IgD-negative memory B cell (primary cell): ENCODE measurements at regions not wholly inside any gene's neighbourhood (a gene's known extent, or its start where the extent isn't known, plus 50 kb on each side); places are given as distances from the start of the nearest gene placed in this dataset.

Experiments used
- H3K27ac Mint-ChIP-seq, 3 donors: one replicate each; pipeline ENCODE4 v1.8.0; 2020 to 2022; ENCODE audit warnings: mild to moderate bottlenecking in 3 of 3, mixed read lengths in 3 of 3, moderate library complexity in 1 of 3
- H3K27me3 Mint-ChIP-seq: one replicate; pipeline ENCODE4 v1.8.0; 2021; ENCODE audit warnings: mixed read lengths
- H3K36me3 Mint-ChIP-seq: one replicate; pipeline ENCODE4 v1.8.0; 2020; ENCODE audit warnings: mild to moderate bottlenecking, mixed read lengths
- H3K4me1 Mint-ChIP-seq, 3 donors: one replicate each; pipeline ENCODE4 v1.8.0; 2020 to 2022; ENCODE audit warnings: mixed read lengths in 3 of 3, mild to moderate bottlenecking in 1 of 3
- H3K4me3 Mint-ChIP-seq, 4 donors: one replicate each; pipeline ENCODE4 v1.8.0; 2020 to 2022; ENCODE audit warnings: mild to moderate bottlenecking in 4 of 4, mixed read lengths in 4 of 4, moderate library complexity in 3 of 4
- H3K9me3 Mint-ChIP-seq, 3 donors: one replicate each; pipeline ENCODE4 v1.8.0; 2020 to 2021; ENCODE audit warnings: mixed read lengths in 3 of 3, mild to moderate bottlenecking in 1 of 3

DNA sequence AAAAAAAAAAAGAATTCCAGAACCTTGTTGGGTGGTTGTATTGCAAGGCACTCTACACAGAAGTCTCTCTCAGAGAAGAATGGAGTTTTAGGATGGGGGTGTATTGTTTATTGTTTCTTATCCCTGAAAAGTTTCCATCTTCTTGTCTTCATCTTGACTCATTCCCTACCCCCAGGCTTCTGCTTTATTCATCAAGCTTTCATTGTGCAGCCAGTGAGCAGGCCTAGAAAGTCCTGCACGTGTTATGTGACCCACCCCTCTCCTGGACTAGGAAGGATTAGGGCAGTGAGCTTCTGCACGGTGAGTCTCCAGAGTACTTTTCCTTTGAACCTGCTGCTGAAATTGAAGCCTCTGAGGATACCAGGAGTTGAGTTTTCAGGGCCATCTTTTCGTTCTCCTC, 150.9 kb upstream of the IL12A start:
- Mint-ChIP-seq H3K4me1 (peaks cover 0 to 4% (median 0%) of the 10 kb centered on the region in 3 donors), H3K27ac (no peak overlapping the region), H3K36me3 (no peaks in the 10 kb centered on the region), H3K27me3 (peaks cover 18% of the 10 kb centered on the region), H3K9me3 (no peaks in the 10 kb centered on the region), H3K4me3 (no peak overlapping the region)

DNA sequence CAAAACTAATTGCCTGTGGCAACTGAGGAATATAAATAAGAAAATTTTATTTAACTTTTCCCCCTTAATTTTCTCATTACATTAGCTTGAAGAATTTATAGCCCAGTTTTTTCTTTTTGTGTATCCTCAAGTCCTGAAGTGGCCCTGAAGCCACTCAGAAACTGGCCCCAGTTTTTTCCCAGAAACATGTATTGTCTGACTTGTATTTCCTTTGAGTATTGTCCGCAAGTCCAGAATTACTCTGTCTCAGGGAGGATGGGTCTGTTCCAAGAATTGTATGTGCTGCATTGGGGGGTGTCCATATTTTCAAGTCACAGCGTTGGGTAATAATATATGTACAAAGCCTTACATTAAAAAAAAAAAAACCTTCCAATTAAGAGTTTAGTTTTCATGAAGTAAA, 149.7 kb upstream of the IL12A start:
- Mint-ChIP-seq H3K36me3 (no peaks in the 10 kb centered on the region), H3K27me3 (peaks cover 18% of the 10 kb centered on the region), H3K9me3 (no peaks in the 10 kb centered on the region), H3K27ac (no peak overlapping the region), H3K4me1 (peaks cover 0 to 4% (median 0%) of the 10 kb centered on the region in 3 donors), H3K4me3 (no peak overlapping the region)

DNA sequence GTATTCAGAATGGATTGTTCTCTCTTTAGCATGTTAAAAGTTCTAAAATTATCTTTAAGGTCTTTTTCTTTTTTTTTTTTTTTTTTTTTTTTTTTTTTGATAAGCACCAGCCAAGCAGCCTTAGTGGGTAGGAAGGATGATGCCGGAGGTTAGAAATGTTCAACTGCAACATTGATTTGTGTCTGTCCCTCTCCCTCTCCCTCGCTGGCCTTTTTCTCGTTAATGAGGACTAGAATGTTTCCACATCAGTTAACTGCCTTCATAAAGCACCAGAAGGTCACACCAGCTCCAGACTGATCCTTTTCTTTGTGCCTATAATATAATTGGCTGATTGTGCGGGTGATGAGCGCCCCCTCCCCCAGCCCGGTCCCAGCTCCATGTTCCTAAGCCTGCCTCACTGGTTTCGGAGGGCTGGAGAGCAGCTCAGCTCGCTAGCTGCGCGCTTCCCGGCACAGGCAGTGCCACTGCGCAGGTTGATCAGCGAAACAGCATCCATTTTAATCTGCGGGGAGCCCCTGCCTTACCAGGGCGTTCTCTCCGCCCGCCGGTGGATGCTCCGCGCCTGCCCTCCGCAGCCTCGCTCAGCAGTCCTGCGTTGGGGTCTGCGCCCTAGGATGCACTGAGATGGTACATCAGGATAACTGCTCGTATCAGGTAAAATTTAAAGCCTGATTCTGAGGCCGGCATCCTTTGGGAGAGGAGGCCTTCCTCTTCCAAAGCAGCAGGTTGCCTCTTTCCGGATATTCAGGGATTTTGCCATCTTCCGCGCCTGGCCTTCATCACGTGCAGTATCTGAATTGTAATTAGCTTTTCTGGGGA, 148.9 kb upstream of the IL12A start, which contains the start of gene SCHIP1:
SCHIP1 (plus strand) TSS at position 301 of the 819 bp plus-strand sequence.
- Mint-ChIP-seq H3K27ac (no peak within 1 kb of the TSS), H3K4me1 (peaks cover 0 to 4% (median 0%) of the 10 kb centered on the region in 3 donors), H3K4me3 (peak within 1 kb of the TSS in 3 of 4 donors; percentile 28 to 58 (median 41)), H3K36me3 (no peaks in the 10 kb centered on the region), H3K9me3 (no peaks in the 10 kb centered on the region), H3K27me3 (peaks cover 18% of the 10 kb centered on the region)

DNA sequence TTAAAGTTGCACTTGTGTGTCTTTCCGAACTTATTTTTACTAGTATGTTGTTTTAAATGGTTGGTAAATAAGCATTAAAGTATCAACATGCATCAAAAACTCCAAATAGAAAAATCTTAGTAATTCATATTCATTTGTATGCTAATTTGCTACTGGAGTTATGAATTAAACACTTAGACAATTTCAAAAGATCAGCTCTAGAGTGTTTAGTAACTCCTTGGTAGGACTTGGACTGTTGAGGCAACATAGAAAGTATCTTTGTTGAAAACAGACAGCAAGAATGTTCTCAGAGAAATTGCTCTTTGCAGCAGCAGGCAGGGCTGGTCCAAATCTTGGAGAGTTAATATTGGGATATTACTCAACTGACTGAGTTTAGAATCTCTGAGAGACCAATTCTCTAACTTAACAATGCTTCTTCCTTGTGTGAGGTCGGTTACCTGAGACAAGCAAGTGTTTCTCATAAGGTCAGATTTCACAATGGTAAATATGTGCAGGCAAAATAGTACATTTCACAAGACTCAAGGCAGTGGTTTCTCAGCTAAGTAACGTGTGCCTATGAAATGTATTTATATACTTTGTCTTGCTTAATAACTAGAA, 147.8 kb upstream of the IL12A start:
- Mint-ChIP-seq H3K4me1 (peaks cover 0 to 4% (median 0%) of the 10 kb centered on the region in 3 donors), H3K4me3 (no peak overlapping the region), H3K27me3 (peaks cover 18% of the 10 kb centered on the region), H3K36me3 (no peaks in the 10 kb centered on the region), H3K9me3 (no peaks in the 10 kb centered on the region), H3K27ac (no peak overlapping the region)

DNA sequence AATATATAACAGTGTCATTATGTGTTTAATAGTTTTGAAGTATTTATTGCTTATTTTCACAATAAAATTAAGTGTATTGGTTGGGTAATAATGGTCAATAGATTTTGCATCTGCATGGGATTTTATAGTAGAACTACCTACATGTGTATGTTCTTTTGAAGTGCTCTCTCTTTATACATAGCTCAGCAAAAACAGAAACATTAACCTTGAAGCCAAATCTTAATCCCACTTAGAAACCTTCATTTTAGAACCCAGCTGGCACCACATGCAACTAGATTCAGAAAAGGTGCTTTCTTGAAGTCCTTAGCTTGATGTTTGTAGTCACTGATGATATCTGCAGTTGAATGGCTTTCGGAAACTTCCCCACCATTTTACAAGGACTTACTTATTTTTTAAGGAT, 146.9 kb upstream of the IL12A start:
- H3K27me3 Mint-ChIP-seq, result peaks cover 18% of the 10 kb centered on the region
- H3K27ac Mint-ChIP-seq, result no peak overlapping the region
- no peaks in the 10 kb centered on the region for H3K36me3 Mint-ChIP-seq
- H3K4me3 Mint-ChIP-seq, result no peak overlapping the region
- no peaks in the 10 kb centered on the region for H3K9me3 Mint-ChIP-seq
- H3K4me1 Mint-ChIP-seq, result peaks cover 0 to 4% (median 0%) of the 10 kb centered on the region in 3 donors

DNA sequence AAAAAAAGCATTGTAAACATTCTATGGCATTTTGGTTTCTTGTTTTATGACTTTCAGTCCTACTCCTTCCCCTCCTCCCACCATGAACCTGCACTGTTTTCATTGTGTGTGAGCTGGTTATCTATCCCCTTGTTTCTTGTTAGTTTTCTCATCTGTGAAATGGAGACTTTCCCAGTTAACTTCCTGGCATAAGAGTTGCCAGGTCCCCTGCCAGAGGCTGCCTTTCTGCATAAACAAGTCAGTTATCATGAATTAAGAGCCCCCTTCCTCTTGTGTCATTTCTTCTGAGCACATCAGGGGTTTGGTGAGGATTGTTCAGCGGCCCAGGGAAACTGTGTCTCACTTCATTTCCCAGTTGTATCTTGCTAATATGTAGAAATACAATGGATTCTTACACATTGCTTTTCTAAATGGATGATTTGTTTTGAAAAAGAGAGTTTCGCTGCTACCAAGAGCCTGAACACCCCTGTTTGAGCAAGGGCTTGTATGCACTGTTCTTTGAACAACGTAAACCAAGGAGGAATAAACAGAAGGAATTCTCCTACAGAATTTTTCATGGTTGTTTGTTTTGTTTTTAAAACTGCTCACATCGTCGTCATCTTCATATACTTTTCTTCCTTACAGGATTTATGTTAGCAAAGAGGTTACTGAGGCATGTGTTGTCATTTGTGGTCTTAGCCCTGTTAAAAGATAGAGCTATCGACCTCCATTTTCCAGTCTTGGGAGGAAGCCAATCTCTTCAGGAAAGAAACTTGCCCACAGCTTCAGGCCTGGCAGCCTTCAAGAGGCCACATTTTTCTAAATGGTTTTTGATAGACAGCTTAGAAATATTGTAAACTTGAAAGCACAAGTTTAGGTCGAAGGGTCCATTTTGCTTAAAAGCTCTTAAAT, 144.6 kb upstream of the IL12A start:
- Mint-ChIP-seq H3K36me3 (no peaks in the 10 kb centered on the region), H3K9me3 (no peaks in the 10 kb centered on the region), H3K27me3 (peaks cover 19% of the 10 kb centered on the region), H3K27ac (no peak overlapping the region), H3K4me3 (no peak overlapping the region), H3K4me1 (peaks cover 0 to 4% (median 0%) of the 10 kb centered on the region in 3 donors)

DNA sequence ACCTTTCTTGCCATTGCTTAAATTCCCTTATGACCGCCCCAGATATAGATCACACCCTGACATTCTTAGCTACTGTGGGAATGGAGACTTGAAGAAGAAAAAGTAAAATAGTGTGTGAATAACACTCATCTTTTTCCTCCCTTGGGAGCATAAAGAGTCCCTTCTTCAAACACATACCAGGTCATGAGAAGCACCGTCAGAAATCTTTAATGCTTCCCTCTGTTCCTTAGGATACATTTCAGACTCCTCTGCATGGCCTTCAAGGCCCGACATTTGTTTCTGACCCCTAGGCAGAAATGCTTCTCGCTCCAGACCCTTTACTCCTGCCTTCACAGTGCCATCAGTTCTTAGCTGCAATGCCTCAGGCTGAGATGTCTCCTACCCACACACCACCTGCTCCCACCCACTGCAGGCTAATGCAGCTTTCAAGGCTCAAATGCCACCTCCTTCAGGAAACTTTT, 143.8 kb upstream of the IL12A start:
- H3K9me3 Mint-ChIP-seq, result no peaks in the 10 kb centered on the region
- H3K4me1 Mint-ChIP-seq, result peaks cover 0 to 4% (median 0%) of the 10 kb centered on the region in 3 donors
- no peak overlapping the region for H3K4me3 Mint-ChIP-seq
- peaks cover 16% of the 10 kb centered on the region for H3K27me3 Mint-ChIP-seq
- H3K36me3 Mint-ChIP-seq, result no peaks in the 10 kb centered on the region
- no peak overlapping the region for H3K27ac Mint-ChIP-seq

DNA sequence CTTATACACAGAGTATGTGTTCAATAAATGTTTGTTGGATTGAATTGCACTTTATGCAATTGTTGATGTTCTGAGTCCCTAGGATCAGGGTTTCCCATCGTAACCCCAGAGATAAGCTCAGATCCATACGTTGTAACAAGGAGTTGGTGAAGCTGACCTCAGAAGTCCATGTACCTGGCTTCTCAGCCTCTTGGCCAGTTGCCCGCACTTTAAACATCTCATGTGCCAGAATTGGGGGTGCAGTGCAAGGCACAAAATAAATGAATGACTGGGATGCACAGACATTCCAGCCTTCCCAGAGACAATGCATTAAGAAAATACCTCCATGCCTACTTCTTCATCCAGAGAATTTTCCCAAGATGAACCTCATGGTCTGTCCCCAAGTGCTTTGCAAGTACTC, 142.9 kb upstream of the IL12A start:
- no peak overlapping the region for H3K4me3 Mint-ChIP-seq
- H3K36me3 Mint-ChIP-seq, result no peaks in the 10 kb centered on the region
- H3K4me1 Mint-ChIP-seq, result no peaks in the 10 kb centered on the region

DNA sequence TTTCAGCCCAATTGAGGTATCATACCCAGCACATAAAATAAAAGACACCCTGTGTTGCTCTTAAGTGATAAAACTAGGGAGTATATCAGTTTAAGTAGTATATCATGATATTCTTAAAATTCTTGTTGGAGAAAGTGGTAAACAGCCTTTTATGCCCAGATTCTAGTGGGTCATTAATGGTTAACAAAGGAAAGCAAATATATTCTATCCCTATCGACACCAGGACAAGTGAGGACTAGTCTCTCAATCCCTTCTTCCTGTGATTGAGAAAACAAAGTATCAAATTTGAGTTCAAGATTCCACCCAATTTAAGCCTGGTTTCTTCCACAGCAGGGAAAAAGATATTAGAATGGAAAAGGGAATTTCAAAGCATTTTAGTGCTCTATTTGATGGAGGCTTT, 142.4 kb upstream of the IL12A start:
- Mint-ChIP-seq H3K4me1 (no peaks in the 10 kb centered on the region), H3K4me3 (no peak overlapping the region), H3K9me3 (peaks cover 0 to 2% (median 0%) of the 10 kb centered on the region in 3 donors), H3K27me3 (peaks cover 4% of the 10 kb centered on the region), H3K36me3 (no peaks in the 10 kb centered on the region), H3K27ac (no peak overlapping the region)

More for the DNA sequence above, 142.9 kb upstream of the IL12A start:
- peaks cover 0 to 2% (median 0%) of the 10 kb centered on the region in 3 donors for H3K9me3 Mint-ChIP-seq
- H3K27me3 Mint-ChIP-seq, result peaks cover 10% of the 10 kb centered on the region
- no peak overlapping the region for H3K27ac Mint-ChIP-seq

DNA sequence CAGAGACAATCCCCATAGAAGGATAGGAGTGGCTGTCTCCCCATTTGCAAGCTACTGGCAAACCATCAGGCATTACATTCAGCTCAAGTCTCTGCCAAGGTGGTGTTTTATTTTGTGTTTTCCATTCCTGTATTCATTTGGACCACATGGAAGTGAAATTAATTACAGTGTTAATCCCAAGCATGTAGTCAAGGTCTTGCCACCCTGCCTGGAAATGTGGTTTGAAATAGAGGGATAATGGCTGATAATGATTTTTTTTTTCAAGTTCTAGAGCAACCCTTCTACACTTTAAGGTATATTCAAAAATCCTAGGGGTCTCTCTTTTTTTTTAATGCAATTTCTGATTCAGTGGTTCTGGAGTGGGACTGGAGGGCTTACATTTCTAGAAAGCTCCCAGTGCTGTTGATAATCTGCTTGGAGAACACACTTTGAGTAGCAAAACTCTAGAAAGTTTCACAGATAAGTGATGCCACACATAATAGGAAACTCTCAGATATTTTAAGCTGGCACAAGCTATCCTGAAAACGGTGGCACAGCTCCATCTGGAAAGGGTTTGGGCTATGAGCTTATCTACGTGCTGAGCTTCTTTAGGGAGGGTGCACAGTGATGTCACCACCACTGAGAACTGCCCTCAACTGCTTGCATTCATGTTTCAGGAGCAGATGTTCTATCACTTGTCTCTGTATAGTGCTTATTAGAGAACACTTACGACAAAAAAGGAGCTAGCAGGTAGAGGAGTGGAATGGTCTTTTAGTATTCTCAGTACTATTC, 140.1 kb upstream of the IL12A start:
- Mint-ChIP-seq H3K27me3 (peaks cover 6% of the 10 kb centered on the region), H3K4me1 (no peaks in the 10 kb centered on the region), H3K9me3 (peaks cover 0 to 2% (median 0%) of the 10 kb centered on the region in 3 donors), H3K36me3 (no peaks in the 10 kb centered on the region), H3K4me3 (no peak overlapping the region), H3K27ac (no peak overlapping the region)

DNA sequence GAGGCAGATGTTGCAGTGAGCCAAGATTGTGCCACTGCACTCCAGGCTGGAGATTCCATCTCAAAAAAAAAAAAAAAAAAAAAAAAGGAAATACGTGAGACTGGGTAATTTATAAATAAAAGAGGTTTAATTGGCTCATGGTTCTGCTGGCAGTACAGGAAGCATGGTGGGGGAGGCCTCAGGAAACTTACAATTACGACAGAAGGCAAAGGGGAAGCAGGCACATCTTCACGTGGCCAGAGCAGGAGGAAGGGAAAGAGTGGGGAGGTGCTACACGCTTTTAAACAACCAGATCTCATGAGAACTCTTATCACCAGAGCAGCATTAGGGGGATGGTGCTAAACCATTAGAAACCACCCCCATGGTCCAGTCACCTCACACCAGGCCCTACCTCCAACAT, 138.2 kb upstream of the IL12A start:
- no peaks in the 10 kb centered on the region for H3K4me1 Mint-ChIP-seq
- peaks cover 0 to 2% (median 0%) of the 10 kb centered on the region in 3 donors for H3K9me3 Mint-ChIP-seq
- no peak overlapping the region for H3K27ac Mint-ChIP-seq
- H3K36me3 Mint-ChIP-seq, result no peaks in the 10 kb centered on the region
- H3K27me3 Mint-ChIP-seq, result peaks cover 6% of the 10 kb centered on the region
- H3K4me3 Mint-ChIP-seq, result no peak overlapping the region

DNA sequence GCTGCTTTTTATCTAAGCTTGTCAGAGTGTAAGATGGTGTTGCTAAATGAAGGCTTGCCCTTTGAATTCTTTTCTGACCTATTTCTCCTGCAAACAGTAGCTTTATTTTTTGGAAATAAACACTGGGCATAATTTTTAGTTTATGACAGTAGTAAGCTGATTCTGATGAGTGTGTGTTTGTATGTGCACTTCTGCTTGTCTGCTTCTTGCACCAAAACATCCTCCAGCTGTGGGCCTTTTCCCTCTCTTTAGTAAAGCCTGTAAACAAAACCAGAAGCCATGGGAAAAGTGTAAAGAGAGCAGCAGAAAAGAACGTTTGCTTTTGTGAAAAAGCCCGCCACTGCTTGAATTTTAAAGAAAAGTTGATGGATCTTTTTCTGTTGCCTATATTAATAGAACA, 136.4 kb upstream of the IL12A start:
- peaks cover 0 to 2% (median 0%) of the 10 kb centered on the region in 3 donors for H3K9me3 Mint-ChIP-seq
- peaks cover 14% of the 10 kb centered on the region for H3K27me3 Mint-ChIP-seq
- no peak overlapping the region for H3K27ac Mint-ChIP-seq
- H3K4me3 Mint-ChIP-seq, result no peak overlapping the region
- no peaks in the 10 kb centered on the region for H3K36me3 Mint-ChIP-seq
- H3K4me1 Mint-ChIP-seq, result peaks cover 1 to 6% (median 4%) of the 10 kb centered on the region in 3 donors

DNA sequence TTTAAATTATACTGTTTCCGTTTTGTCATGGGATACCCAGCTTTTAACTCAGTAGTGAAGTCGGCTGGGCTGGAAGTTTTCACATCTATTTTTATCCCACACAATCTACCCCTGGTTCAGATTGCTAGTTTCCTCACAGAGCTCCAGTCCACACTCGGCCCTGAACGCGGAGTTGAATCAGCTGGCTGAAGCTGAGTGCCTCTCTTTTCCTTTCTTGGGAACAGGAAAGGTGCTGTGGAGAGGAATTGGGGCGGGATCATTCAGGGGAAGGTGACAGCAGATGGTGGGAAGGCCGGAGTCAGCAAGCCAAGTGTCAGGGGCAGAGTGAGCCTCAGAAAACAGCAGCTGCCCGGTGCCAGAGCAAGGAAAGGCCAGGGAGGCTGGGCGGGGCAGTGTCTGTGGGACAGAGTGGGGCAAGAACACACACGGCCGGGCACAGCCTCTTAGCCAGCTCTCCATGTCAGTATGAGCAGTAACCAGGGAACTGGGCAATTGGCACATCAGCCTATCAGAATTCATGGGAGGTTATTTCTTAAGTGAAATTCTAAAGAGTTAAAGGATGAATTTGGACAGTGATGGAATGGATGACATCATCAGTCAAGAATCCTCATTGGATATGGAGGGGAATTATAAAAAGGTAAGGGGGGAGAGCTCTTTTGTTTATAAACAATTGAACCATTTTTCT, 135.7 kb upstream of the IL12A start:
- H3K27ac Mint-ChIP-seq, result no peak overlapping the region
- peaks cover 0 to 2% (median 0%) of the 10 kb centered on the region in 3 donors for H3K9me3 Mint-ChIP-seq
- H3K27me3 Mint-ChIP-seq, result peaks cover 15% of the 10 kb centered on the region
- no peaks in the 10 kb centered on the region for H3K36me3 Mint-ChIP-seq
- no peak overlapping the region for H3K4me3 Mint-ChIP-seq
- H3K4me1 Mint-ChIP-seq, result peaks cover 1 to 8% (median 4%) of the 10 kb centered on the region in 3 donors

DNA sequence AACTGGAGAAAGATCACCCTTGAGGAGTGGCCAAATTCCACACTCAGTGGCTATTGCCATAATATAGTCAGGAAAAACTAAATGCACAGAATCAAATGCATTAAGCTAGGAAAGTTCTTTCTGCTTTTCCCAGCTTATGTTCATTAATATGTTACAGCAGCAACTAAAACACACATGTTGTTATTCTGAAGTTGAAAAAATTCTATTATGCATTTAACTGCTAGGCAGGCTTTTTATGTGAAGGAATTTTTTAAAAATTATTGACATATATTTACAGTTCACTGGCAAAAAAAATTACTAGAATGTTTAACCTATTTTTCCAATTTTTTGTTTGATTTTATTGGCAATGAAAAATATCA, 135.2 kb upstream of the IL12A start:
- no peaks in the 10 kb centered on the region for H3K36me3 Mint-ChIP-seq
- H3K4me1 Mint-ChIP-seq, result peaks cover 1 to 8% (median 4%) of the 10 kb centered on the region in 3 donors
- H3K27me3 Mint-ChIP-seq, result peaks cover 15% of the 10 kb centered on the region
- H3K4me3 Mint-ChIP-seq, result no peak overlapping the region
- H3K27ac Mint-ChIP-seq, result no peak overlapping the region
- peaks cover 0 to 2% (median 0%) of the 10 kb centered on the region in 3 donors for H3K9me3 Mint-ChIP-seq
